ENCODE measurements at regions not wholly inside any gene's neighbourhood (a gene's known extent, or its start where the extent isn't known, plus 50 kb on each side); places are given as distances from the start of the nearest gene placed in this dataset.

GRCh38 chr1:177849579-177850290 is 120.1 kb downstream of the SEC16B start:
- CTCF ChIA-PET: interaction anchor here (0.8 to 0.9 kb wide), 2 partner anchors 20 to 70 kb away, joined by 3 read pairs; no protein-coding TSS in a partner anchor
- no peak for TF ChIP-seq CTCF (IDR thresholded peaks at IDR 0.05; ENCODE audit: control extremely low read depth, extremely low read depth, low read depth, missing control alignments)

GRCh38 chr1:177849130-177849529 is 120.7 kb downstream of the SEC16B start:
- POLR2A ChIA-PET: no interaction called here
- DNase-seq (ENCODE audit: extremely low spot score): no peak
- CTCF ChIA-PET: interaction anchor here (0.8 to 0.9 kb wide), 2 partner anchors 20 to 69 kb away, joined by 3 read pairs; no protein-coding TSS in a partner anchor
- no peak for TF ChIP-seq CTCF (IDR thresholded peaks at IDR 0.05; ENCODE audit: control extremely low read depth, extremely low read depth, low read depth, missing control alignments)

More at GRCh38 chr1:177849579-177850290, 120.1 kb downstream of the SEC16B start:
- DNase-seq (ENCODE audit: extremely low spot score): no peak
- POLR2A ChIA-PET: no interaction called here

- ChIA-PET CTCF (no interaction called here), POLR2A (no interaction called here)
- TF ChIP-seq CTCF (IDR thresholded peaks at IDR 0.05; ENCODE audit: control extremely low read depth, extremely low read depth, low read depth, missing control alignments): no peak
- DNase-seq (ENCODE audit: extremely low spot score): no peak
Observed at GRCh38 chr1:177848577-177848976, 121.3 kb downstream of the SEC16B start.

GRCh38 chr1:177847843-177848242 is 122.0 kb downstream of the SEC16B start:
- TF ChIP-seq CTCF (IDR thresholded peaks at IDR 0.05; ENCODE audit: control extremely low read depth, extremely low read depth, low read depth, missing control alignments): no peak
- POLR2A ChIA-PET: no interaction called here
- CTCF ChIA-PET: no interaction called here
- no peak for DNase-seq (ENCODE audit: extremely low spot score)

GRCh38 chr1:177838907-177839485 is 130.9 kb downstream of the SEC16B start:
- CTCF ChIA-PET: no interaction called here
- no peak for DNase-seq (ENCODE audit: extremely low spot score)
- POLR2A ChIA-PET: no interaction called here
- no peak for TF ChIP-seq CTCF (IDR thresholded peaks at IDR 0.05; ENCODE audit: control extremely low read depth, extremely low read depth, low read depth, missing control alignments)

- CTCF ChIA-PET: no interaction called here
- POLR2A ChIA-PET: no interaction called here
Observed at GRCh38 chr1:177833631-177834030, 136.2 kb downstream of the SEC16B start.

More at GRCh38 chr1:177833631-177834030, 136.2 kb downstream of the SEC16B start:
- no peak for TF ChIP-seq CTCF (IDR thresholded peaks at IDR 0.05; ENCODE audit: control extremely low read depth, extremely low read depth, low read depth, missing control alignments)
- DNase-seq (ENCODE audit: extremely low spot score): no peak
